ENCODE measurements at regions not wholly inside any gene's neighbourhood (a gene's known extent, or its start where the extent isn't known, plus 50 kb on each side); places are given as distances from the start of the nearest gene placed in this dataset.
A peak's percentile ranks its signal among the peaks of the same experiment; 100 is the strongest.

- peak; percentile 67 for DNase-seq (ENCODE audit: extremely low spot score)
- ChIA-PET CTCF (no interaction called here), POLR2A (interaction anchor here (1.3 kb wide), 1 partner anchor 55 kb away, joined by 5 read pairs; the partner anchor contains the start of gene CALM3)
- no peak for TF ChIP-seq FOXM1 (IDR thresholded peaks at IDR 0.05; ENCODE audit: borderline replicate concordance)
These were observed 50.7 kb upstream of the PNMA8B start for GRCh38 chr19:46546194-46546896.

- ChIA-PET POLR2A (interaction anchor here (1.4 kb wide), 1 partner anchor 49 kb away, joined by 3 read pairs; no protein-coding TSS in a partner anchor), CTCF (no interaction called here)
- no peak for DNase-seq (ENCODE audit: extremely low spot score)
- no peak for TF ChIP-seq ARNT (IDR thresholded peaks at IDR 0.05)
- TF ChIP-seq SUZ12 (IDR thresholded peaks at IDR 0.05) = no peak
- TF ChIP-seq FOXA1 (IDR thresholded peaks at IDR 0.05) = no peak
- TF ChIP-seq BHLHE40 (IDR thresholded peaks at IDR 0.05; ENCODE audit: borderline replicate concordance) = no peak
These were observed 50.4 kb upstream of the CALM3 start for GRCh38 chr19:46550684-46551083.

- ChIA-PET POLR2A (no interaction called here), CTCF (no interaction called here)
- DNase-seq (ENCODE audit: extremely low spot score) = no peak
- TF ChIP-seq L3MBTL2 (conservative IDR thresholded peaks at IDR 0.05) = no peak
- no peak for TF ChIP-seq FOXM1 (IDR thresholded peaks at IDR 0.05; ENCODE audit: borderline replicate concordance)
- no peak for TF ChIP-seq PKNOX1 (IDR thresholded peaks at IDR 0.05)
- no peak for TF ChIP-seq ELF4 (IDR thresholded peaks at IDR 0.05)
- no peak for TF ChIP-seq FOXA1 (IDR thresholded peaks at IDR 0.05)
These were observed 50.0 kb upstream of the CALM3 start for GRCh38 chr19:46551164-46551563.
